LHCN-M2 (cell line): ENCODE measurements at regions not wholly inside any gene's neighbourhood (a gene's known extent, or its start where the extent isn't known, plus 50 kb on each side); places are given as distances from the start of the nearest gene placed in this dataset.

Source experiments
- DNase-seq: peaks from one replicate; pipeline ENCODE4 v3.0.0-alpha.2; 2012; ENCODE audit warnings: low read depth

DNA sequence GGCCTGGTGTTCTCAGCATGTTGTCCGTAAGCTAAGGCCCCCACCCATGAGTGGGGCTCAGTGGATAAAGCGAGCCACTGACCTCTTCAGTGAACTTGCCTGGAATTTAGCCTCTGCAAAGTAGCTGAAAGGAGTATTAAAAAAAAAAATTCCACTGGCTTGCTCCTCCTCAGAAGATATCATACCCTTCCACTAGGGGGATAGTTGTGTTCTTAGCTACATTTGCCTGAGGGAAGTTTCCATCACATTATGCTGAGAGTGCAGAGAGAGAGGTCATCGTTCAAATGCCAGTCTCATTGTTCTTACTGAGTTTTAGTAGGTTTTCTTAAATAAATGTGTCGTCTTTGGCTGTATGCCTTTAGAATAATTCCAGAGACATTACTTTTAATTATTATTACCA, 879.7 kb downstream of the JRKL start:
- DNase-seq = no peak

DNA sequence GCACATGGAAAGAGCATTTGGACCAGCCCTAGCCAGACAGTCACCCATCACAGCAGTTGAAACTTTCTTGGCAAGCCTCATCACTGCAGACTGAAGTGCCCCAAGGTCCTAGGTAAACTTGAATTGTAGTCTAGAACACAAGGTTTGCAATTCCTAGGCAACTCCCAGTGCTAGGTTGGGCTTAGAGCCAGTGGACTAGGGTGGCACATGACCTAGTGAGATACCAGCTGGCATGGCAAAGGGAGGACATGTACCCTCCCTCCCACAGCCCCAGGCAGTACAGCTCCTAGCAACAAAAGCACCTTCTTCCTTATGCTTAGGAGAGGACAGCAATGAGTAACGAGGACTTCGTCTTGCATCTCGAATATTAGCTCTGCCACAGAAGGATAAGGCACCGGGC, 889.5 kb downstream of the JRKL start:
- no peak for DNase-seq

DNA sequence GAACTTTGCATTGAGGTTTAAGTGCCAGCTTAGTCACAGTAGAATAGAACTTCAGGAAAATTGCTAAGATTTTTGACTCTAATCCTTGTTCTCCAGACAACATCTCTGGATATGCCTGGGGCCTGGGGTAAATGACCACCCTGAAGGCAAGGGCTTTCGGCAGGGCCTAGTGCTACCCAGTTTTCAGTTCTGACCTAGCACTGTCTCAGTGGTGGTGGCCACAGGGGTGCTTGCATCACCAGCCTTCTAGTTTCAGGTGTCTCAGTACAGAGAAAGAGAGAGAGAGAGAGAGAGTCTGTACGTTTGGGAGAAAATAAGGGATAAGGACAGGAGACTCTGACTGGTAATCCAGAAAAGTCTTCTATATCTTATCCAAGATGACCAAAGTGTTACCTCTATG, 890.5 kb downstream of the JRKL start:
- DNase-seq = no peak

DNA sequence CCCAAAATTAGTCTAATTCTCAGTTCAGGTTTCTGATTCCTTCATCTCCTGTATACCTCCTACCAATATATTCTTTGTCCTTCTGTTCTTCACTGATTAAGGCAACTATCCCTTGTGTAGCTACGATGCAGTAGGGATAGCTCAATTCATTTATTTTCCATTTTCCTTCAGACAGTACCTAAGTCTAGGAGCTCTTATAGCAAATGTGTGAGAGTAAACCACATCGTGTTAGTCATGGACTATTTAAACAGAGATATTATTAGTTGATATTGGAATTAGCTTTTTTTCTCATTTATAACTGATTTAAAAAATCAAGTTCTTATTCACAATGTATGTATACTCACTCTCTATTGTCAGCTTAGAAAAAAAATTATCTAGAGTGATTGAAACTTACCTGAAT, 900.0 kb downstream of the JRKL start:
- DNase-seq = no peak

DNA sequence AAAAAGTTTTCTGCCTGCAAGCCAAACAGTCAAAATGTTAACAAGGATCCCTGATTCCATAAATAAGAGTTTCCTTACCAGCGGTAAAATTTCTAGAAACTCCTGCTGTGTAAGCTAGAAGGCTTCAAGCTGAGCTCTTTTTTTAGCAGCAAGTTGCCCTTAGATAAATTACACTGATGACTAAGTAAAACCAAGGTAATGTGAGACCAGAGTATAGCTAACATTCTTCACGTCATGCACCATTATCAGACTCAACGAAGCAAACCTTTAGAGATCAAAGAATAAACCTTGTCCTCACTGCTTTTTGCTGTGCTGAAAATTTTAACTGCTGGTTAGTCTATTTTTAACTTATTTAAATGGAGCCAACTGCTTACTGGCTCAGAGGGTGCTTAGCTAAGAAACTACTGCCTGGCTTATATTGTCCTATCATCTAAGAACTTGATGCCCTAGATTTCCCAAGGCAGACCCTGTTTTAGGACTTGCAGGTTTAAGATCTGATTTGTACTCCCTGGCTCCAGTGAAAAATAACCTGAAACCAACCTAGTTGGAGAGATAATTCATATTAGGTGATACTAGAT, 900.7 kb downstream of the JRKL start:
- no peak for DNase-seq

DNA sequence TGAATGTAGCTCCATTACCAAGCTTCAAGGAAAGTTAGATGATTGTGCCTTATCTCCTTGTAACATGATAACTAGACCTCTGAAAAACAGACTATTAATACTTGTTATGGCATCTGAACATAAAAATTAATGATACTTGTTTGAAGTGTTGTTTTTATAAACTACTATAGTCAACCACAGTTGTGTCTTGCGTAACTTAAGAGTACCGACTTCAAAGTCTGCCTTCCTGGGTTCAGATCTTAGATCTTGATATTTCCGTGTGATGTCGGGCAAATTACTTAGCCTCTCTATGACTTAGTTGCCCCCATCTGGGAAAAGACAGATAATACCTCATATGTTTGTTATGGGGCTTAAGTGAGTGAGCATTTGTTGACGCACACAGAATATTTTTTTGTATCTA, 906.5 kb downstream of the JRKL start:
- DNase-seq = no peak

DNA sequence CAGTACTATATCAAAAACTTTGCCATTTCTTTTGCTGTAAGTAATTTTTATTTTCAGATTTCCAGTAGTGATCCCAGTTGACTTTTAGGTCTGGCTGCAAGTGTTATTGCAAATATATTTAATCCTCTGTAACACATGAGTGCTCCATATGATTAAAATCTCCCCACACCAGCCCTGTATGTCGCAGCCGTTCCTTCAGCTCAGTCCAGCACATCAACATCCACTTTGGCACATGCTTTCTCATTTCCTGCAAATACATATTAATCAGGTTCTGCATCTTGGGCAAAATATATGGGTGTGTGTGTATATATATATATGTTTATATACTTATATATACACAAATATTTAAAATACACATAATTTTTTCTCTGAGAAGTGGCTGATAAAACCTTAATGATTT, 919.5 kb downstream of the JRKL start:
- no peak for DNase-seq

DNA sequence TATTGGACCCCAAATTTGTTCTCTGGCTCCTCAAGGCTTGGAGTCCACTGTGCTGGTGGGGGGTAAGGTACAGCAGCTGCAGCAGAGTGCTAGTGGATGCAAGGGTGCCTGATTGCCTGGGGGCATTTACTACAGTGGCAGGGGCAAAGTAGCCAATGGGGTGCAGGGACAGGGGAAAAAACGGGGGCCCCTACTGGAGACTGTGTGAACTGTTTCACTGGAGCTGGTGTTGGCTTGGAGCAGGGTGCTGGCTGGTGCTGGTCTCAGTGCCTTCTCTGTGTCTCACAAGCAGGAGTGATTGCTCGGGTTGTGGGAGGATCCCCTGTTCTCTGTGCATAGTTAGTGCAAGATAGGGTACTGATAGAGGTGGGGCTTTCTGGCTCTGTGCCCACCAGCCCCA, 935.9 kb downstream of the JRKL start:
- no peak for DNase-seq

DNA sequence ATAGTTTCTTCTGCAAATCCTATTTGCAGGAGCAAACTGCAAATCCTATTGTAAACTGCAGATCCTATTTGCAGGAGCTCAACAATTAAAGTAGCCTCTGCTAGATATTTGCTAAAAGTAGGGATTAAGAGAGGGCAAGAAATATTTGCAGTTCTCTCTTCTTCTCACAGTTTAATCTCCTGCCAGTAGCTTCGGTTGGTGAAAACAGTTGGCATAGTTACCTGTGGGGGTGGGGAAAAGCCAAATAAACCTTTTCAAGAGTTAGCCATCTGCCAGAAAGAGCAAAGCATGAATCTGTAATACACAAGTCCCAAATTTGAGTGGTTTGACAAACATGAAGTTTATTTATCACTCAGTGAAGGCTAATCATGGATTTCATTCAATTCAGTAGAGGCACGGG, 942.5 kb downstream of the JRKL start:
- no peak for DNase-seq

DNA sequence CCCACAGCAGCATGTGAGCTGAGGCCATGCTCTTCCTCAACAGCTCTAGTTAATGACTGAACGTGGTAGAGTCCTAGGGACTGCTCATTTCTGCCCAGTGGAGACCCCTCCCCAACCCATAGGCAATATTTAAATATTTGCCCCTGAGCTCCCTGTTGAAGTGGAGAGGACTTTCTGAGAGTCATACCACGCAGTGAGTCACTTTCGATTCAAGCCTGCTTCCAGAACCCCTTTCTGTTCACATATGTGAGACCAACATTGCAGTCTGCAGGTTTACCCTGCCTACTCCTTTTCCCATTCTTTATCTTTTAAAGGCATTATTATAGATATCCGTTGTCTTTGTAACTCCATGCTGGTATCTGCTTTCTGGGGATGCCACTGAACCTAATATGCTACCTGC, 946.3 kb downstream of the JRKL start:
- no peak for DNase-seq

DNA sequence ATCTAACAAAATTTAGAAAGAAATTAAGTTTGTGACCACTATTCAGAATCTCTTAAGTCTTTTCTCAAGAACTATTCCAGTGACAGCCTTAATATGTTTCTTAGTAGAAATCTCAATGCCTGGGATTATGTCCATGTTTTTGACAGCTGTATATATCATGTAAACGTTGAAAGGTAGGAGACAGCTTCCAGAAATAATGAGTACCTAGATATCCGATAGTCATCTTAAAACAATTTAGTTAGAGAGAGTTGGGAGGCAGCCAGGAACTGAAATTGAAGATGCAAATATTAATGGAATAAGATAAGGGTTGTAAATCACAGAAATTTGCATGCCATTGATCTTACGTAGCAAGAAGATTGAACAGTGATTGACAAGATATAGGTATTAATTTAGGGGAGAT, 955.2 kb downstream of the JRKL start:
- DNase-seq = no peak

DNA sequence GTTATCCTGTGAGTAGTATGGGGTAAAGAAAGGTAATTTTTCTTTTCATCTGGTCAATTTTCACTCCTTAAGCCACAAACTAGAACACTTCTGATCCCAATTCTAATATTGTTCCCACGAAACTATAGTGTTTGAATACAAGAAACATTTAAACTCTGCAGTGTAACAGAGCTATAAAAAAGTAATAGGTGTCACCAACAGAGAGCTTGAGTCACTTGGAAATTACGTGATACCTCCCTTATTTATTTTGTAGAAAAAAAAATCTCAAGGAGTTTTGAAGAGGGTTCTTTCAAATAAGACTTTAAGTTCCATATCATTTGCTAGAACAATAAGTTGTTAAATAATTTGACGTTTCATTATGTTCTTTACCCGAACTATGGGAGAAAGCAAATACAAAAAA, 959.4 kb downstream of the JRKL start:
- DNase-seq = no peak

DNA sequence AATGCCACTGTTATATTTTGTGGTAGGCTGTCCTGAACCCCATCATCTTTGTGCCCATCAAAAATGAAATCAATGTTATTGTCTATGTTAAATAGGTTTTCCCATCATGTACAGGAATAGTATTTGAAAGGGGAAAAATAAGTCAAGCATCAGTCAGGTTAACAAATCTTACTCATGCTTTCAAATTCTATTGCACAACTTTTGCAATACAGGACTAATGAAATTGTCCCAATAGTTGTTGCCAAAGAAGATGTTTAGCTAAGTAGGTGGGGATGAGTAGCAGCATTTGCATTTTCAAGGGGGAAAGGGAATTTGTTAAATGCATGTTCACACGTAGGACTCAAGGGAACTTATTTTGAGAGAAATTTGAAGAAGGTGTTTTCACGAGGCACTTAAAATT, 962.1 kb downstream of the JRKL start:
- no peak for DNase-seq

DNA sequence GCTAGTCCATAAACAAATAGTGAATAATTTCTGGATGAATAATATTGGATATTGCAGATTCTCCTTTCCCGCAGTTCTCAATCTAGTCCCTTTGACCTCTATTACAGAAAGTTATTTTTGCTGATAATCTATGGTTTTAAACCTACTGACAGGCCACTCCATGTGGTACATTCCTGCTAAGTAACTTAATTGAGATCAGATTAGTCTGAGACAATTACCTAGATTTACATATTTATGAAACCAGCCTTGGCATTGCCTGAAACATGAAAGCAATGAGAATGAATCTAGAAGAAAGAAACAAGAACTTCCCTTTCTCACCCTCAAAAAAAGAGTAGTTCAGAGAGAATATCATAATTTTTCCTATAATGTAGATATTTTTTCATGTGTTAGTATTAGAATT, 964.2 kb downstream of the JRKL start:
- no peak for DNase-seq

DNA sequence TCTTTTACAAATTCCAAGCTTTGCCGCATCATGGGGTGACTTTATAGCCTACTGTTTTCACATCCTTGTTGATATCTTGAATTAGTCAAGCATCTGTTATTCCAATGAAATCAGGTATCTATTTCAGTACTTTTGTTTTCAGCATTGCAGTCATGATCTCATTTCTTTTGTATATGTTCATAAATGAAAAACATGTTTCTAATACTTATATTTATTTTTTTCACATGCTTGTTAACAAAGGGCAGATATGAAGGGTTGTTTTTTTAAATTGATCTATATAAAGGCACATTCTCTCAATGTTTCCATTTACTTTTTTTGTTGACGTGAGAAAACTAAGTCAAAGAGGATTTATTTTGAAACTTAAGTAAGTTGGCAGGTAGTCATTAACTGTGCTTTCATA, 964.8 kb downstream of the JRKL start:
- DNase-seq = no peak

DNA sequence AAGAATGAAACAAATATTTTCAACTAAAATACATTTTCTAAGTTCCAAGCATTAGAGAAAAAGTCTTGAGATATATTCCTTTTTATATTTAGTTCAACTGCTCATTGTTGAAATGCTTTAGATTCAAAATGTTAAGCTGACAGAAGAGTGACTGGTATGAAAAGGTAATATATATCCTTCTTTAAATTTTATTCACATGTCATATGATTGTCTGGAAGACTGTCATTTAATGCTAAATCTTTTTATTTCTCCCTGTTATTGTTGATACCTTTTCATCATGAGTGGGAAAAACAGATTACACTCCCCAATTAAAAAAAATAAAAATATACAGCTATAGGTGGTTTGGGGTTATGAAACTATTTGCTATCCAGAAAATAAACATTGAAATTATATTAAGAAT, 965.4 kb downstream of the JRKL start:
- DNase-seq = no peak

DNA sequence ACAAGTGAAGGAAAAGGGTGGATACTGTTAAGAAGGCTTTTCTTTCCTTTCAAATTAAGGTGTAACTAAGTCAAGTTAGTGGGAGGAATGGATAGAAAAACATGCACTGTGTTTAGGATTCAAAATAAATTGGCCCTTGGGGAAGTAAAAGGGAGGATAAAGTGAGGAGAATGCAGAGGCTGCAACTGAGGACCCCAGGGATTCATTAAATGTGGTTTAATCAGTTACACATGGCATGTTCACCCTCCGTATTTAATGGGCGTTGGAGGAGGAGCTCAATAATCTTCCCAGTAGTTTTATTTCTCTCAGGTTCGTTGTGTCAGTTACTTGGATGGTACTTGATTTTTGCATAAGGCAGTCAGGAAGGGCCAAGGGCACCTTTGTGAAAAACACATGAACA, 966.3 kb downstream of the JRKL start:
- no peak for DNase-seq

DNA sequence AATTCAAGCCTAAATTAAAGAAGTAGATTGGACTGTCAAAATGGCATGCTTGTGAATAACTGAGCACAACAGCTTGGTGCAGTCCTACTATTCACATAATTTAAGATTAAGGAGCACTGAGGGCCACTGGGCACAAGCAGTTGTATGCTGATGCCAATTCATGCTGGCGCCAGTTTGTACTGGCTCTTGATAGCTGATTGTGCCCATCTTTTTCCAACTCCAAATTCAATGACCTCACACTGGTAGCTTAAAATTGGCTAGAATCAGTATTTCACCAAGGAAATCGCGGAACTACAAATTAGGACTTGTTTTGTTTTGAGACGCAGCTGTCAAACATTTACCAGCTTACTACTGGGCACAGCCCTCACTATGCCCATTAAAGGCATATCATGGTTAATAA, 969.2 kb downstream of the JRKL start:
- DNase-seq = no peak

DNA sequence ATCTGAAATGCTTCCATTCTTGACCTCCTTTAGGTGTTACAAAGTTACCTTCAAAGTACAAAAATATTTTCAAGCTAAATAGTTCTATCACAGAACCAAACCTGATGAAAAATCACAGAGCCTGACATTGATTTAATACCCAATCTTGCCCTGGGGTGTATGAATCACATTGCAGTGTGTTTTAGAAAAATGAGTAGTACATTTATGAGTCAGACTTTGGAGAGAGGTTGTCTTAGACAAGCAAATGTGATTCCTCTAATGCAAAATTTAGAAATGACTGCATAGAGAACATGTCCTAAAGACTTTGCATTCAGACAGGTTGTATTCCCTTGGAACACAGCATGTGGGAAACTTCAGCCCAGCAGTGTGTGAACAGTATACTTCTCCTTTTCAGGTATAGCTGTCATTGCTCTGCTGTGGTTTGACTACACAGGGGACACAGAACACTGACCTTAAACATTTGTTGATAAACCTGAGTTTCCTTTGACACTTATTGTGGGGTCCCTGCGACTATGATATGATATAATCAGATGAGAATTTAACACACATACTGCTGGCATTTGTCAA, 972.1 kb downstream of the JRKL start:
- DNase-seq = no peak

DNA sequence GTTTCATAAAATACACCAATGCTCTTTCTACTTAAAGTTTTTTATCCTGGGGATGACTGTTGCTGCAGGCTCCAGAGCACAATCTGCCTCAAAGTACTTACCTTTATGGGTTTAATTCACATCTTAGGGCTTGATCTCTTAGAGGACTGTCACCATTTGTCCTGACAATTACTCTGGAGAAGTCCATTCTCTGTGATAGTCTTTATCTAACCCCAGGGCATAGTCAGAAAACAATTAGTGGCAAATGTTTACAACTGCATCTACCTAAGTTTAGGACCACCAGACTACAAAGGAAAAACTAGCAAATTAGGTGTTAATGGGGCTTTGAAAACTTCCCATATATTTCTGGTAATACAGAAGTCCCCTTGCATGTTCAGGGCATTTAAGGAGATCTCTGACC, 973.5 kb downstream of the JRKL start:
- no peak for DNase-seq

DNA sequence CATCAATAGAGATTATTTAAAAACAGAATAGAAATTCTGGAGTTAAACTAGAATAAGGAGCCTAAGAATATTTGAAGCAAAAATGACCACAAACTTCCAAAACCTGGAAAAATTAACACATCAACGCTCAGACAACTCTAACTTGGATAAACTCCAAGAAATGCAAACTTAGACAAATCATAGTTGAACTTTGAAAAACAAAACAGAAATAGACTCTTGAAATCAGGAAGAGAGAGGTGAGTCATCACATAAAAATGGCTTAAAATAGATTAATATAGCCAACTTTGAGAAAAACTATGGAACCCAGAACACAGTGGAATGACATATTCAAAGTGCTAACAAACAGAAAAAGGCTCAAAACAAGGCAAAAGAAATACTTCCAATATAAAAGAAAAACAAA, 974.2 kb downstream of the JRKL start:
- DNase-seq = no peak

DNA sequence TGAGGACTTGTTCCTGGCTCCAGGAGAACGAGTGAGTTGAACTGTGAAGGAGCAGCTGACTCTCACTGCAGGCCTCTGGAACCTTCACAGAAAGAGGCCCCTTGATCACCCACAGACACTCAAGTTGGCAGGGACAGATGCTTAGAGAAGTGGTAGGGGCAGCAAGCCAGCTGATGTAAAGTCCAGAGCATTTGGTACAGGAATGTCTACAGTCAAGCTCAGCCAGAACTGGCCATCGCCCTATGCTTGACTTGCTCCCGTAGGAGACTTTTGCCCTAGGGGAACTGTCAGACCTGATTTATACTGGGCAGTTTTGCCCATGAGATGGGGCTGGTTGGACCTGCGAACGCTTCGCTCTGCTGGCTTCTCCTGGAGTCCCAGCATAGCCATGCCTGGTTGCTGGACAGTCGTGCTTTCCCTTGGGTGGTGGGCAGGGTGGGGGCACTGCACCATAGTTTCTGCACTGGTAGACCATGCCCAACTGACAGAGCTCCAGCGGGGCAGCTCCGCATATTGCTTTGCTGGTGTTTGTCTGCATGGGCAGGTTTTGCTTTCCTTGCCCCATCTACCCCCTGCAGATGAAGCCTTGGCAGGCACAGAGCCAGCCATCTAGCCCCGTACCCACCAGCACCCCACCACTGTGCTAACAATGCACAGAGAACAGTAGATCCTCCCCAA, 977.7 kb downstream of the JRKL start:
- no peak for DNase-seq

DNA sequence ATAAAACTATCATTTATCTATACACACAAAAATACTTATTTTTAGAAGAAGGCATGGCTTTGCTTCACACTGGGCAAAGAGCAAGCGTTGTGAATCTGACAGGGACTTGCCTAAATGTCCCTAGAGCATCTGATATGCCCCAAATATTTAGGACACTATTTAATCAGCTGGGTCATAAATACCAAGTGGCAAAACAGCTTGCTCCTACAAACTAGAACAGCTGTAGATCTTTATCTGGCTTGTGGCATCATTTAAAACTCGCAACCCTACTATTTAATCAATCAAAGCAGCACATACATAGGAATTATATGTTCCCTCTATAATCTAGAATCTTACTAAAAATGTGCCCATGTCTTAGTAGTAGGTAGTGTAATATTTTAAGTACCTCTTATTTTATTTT, 999.5 kb downstream of the JRKL start:
- DNase-seq = no peak

DNA sequence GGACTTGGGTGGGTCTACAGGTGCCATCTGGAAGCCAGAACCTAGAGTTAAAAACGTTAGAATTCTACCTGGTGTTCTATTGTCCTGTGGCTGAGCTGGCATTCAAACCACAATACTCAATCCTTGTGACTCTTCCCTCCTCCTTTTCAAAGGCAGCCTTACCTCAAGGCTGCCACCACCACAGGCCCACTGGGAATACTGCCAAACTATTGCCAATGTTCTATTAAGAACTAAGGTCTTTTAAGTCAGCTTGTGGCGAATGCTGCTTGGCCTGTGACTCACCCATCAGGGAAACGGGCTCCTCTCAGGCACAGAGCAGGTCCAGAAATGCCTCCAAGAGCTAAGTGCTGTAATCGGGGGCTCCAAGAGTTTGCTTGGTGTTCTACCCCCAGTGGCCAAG, 1008.4 kb downstream of the JRKL start:
- no peak for DNase-seq
